ENCODE measurements at regions not wholly inside any gene's neighbourhood (a gene's known extent, or its start where the extent isn't known, plus 50 kb on each side); places are given as distances from the start of the nearest gene placed in this dataset.
A peak's percentile ranks its signal among the peaks of the same experiment; 100 is the strongest.

DNA sequence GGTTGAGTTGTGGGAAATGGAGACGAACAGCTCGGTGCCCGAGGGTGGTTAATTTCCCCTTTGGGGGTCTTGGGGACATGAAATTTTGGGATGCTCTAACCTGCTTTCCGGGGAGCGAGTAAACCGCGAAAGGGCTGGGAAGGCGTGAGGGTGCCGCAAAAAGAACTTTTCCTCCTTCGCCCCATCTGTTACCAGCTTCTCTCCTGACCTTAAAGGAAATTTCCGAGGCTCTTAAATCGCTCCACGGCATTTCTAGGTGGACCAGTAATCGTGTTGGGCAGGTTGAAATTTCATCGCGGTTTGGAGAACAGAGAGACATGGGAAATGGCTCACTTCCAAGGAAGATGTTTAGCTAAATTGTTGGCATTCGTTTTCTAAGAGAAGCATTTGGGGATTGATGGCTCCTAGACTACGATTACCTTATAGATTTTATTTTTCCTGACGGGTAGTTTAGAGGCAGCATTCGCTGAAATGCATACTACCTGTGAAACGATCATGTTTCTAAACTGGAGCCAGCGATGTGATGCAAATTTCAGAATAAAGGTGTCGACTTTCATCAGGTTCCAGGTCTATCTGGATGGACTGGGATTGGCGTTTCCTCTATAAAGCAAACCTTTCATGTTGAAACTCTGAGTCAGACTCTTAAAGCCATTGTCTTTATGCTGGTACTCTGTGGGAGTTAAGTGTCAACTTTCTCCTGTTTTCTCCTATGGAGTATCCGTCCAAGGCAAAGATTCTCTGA is 414.5 kb downstream of the PCNX1 start:
- H3K27ac ChIP-seq = peak overlapping the region; percentile 91
- CTCF ChIA-PET = interaction anchor here (0.6 to 2.3 kb wide), 6 partner anchors 82 to 977 kb away, joined by 3 to 18 read pairs (median 3); no protein-coding TSS in a partner anchor
- POLR2A ChIA-PET (ENCODE audit: low non-redundant PET) = interaction anchor here (0.6 kb wide), 1 partner anchor 217 kb away, joined by 3 read pairs; no protein-coding TSS in a partner anchor

DNA sequence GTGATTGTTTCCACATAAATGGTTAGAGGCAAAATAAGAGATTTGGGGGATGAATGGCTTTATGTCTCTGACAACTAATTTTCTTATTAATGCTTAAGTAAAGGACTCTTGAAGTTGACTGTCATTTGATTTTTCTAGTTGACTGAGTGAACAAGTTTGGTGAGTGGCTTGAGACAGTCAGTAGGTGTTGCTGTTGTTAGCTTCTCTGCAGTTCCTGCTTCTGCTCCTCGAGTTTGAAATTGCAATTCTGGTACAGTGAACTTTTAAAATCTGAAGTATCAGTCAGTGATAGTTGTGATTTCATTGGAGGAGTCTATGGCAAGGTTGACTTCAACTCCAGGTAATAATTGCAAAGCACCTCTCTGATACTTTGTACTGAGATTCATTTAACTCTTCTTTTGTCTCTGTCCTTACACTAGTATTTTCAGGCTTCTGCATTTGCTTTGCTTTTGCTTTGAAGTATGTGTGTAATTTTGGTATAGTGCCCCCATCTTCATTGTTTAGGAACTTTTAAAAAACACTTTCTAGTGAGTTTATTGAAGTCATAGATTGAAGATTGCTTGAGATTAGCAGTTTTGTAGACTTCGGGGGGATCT is 415.5 kb downstream of the PCNX1 start:
- peak; percentile 57 for TF ChIP-seq CTCF (conservative IDR thresholded peaks at IDR 0.05; ENCODE audit: low read depth)
- peak; percentile 26 for DNase-seq (ENCODE audit: low spot score)
- ChIA-PET POLR2A (ENCODE audit: low non-redundant PET) (no interaction called here), CTCF (interaction anchor here (0.6 to 2.3 kb wide), 4 partner anchors 81 to 276 kb away, joined by 3 to 18 read pairs (median 4); no protein-coding TSS in a partner anchor)
- no peak overlapping the region for H3K27ac ChIP-seq

More for the DNA sequence above, 414.5 kb downstream of the PCNX1 start:
- DNase-seq (ENCODE audit: low spot score) = peak; percentile 76
- no peak for TF ChIP-seq CTCF (conservative IDR thresholded peaks at IDR 0.05; ENCODE audit: low read depth)

- ChIA-PET CTCF (no interaction called here), POLR2A (ENCODE audit: low non-redundant PET) (no interaction called here)
- no peak for TF ChIP-seq CTCF (conservative IDR thresholded peaks at IDR 0.05; ENCODE audit: low read depth)
- no peak overlapping the region for H3K27ac ChIP-seq
- DNase-seq (ENCODE audit: low spot score) = no peak
These were observed 417.6 kb downstream of the PCNX1 start for GRCh38 chr14:71324767-71325272.

- no peak overlapping the region for H3K27ac ChIP-seq
- TF ChIP-seq CTCF (conservative IDR thresholded peaks at IDR 0.05; ENCODE audit: low read depth) = no peak
- POLR2A ChIA-PET (ENCODE audit: low non-redundant PET) = no interaction called here
- CTCF ChIA-PET = no interaction called here
- no peak for DNase-seq (ENCODE audit: low spot score)
These were observed 420.4 kb downstream of the PCNX1 start for GRCh38 chr14:71327691-71328090.

GRCh38 chr14:71328183-71328582 is 420.9 kb downstream of the PCNX1 start:
- CTCF ChIA-PET = no interaction called here
- POLR2A ChIA-PET (ENCODE audit: low non-redundant PET) = no interaction called here
- no peak overlapping the region for H3K27ac ChIP-seq
- DNase-seq (ENCODE audit: low spot score) = no peak
- no peak for TF ChIP-seq CTCF (conservative IDR thresholded peaks at IDR 0.05; ENCODE audit: low read depth)

DNA sequence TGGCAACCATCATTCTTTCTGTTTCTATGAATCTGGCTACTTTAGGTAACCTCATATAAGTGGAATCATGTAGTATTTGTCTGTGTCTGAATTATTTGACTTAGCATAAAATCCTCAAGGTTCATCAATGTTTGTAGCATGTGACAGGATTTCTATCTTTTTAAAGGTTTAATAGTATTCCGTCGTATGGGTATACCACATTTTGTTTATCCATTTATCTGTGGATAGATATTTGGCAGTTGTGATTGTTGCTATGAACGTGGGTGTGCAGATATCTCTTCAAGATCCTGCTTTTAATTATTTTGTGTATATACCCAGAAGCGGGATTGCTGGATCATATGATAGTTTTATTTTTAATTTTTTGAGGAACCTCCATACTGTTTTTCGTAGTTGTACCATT is 421.7 kb downstream of the PCNX1 start:
- no peak for DNase-seq (ENCODE audit: low spot score)
- CTCF ChIA-PET = no interaction called here
- no peak overlapping the region for H3K27ac ChIP-seq
- TF ChIP-seq CTCF (conservative IDR thresholded peaks at IDR 0.05; ENCODE audit: low read depth) = no peak
- POLR2A ChIA-PET (ENCODE audit: low non-redundant PET) = no interaction called here
